Left lung (tissue), 4 donors: ENCODE measurements at regions not wholly inside any gene's neighbourhood (a gene's known extent, or its start where the extent isn't known, plus 50 kb on each side); places are given as distances from the start of the nearest gene placed in this dataset.

Experiments used
- ATAC-seq: fragments of 200-7000 bp; cut with Tn5 transposase; one replicate; pipeline ENCODE4 v1.9.1; 2020; ENCODE audit warnings: moderate library complexity
- DNase-seq, 4 donors: peaks; one replicate each; pipeline ENCODE4 v3.0.0-alpha.2; 2013 to 2020
- H3K27ac ChIP-seq, 2 donors: fragments of 200-600 bp; sonication (generic) in 1 of 2; one replicate each; pipeline versions ENCODE4 v1.5.0 to v1.8.0; 2020 to 2021
- H3K27me3 ChIP-seq, 2 donors: fragments of 200-600 bp; sonication (generic) in 1 of 2; one replicate each; pipeline versions ENCODE4 v1.5.0 to v1.8.0; 2020 to 2021
- H3K36me3 ChIP-seq, 2 donors: fragments of 200-600 bp; sonication (generic) in 1 of 2; one replicate each; pipeline versions ENCODE4 v1.5.0 to v1.8.0; 2020 to 2021
- H3K4me1 ChIP-seq, 2 donors: fragments of 200-600 bp; one replicate each; pipeline ENCODE4 v1.8.0; 2021
- H3K4me3 ChIP-seq, 2 donors: fragments of 200-600 bp; sonication (generic) in 1 of 2; one replicate each; pipeline versions ENCODE4 v1.5.0 to v1.8.0; 2020 to 2021; ENCODE audit warnings: mild to moderate bottlenecking in 1 of 2
- H3K9me3 ChIP-seq, 2 donors: fragments of 200-600 bp; sonication (generic) in 1 of 2; one replicate each; pipeline versions ENCODE4 v1.5.0 to v1.8.0; 2020 to 2021
- intact Hi-C, 2 donors: fragments of 100-400 bp; cut with DNase I; formaldehyde crosslinking; loops; one replicate each; pipeline versions ENCODE4 v1.11.2 to v1.14.2; 2022
- TF ChIP-seq, protein P1 (sequence below), 2 donors: fragments of 200-600 bp; sonication (generic) in 1 of 2; IDR thresholded peaks; one replicate each; pipeline versions ENCODE4 v1.5.0 to v1.8.0; 2021; ENCODE audit warnings: antibody characterized with exemption in 2 of 2
- donor health status: DM: no; HTN: yes; CAD: no.
- donor health status: DM: no; HTN: no; CAD: no.

DNA sequence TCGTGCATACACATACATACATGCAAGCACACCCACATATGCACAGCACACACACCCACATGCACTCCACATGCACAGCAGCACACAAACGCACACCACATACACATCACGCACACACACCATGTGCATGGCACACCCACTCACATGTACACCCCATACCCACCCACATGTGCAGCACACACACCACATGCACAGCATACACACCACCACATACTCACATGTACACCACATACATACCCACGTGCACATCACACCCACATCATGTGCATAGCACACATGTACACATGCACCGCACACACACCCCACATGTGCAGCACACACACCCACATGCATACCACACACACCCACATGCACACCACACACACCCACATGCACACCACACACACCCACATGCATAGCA, 132.0 kb upstream of the RGPD4 start:
- Histone ChIP-seq H3K4me3 (no peak overlapping the region), H3K27ac (no peak overlapping the region), H3K36me3 (no peaks in the 10 kb centered on the region), H3K4me1 (no peaks in the 10 kb centered on the region), H3K9me3 (peaks cover 0 to 2% of the 10 kb centered on the region in 2 donors), H3K27me3 (no peaks in the 10 kb centered on the region)
- DNase-seq (no peak), ATAC-seq (no peak)
- TF ChIP-seq, protein P1, sequence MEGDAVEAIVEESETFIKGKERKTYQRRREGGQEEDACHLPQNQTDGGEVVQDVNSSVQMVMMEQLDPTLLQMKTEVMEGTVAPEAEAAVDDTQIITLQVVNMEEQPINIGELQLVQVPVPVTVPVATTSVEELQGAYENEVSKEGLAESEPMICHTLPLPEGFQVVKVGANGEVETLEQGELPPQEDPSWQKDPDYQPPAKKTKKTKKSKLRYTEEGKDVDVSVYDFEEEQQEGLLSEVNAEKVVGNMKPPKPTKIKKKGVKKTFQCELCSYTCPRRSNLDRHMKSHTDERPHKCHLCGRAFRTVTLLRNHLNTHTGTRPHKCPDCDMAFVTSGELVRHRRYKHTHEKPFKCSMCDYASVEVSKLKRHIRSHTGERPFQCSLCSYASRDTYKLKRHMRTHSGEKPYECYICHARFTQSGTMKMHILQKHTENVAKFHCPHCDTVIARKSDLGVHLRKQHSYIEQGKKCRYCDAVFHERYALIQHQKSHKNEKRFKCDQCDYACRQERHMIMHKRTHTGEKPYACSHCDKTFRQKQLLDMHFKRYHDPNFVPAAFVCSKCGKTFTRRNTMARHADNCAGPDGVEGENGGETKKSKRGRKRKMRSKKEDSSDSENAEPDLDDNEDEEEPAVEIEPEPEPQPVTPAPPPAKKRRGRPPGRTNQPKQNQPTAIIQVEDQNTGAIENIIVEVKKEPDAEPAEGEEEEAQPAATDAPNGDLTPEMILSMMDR (IDR thresholded peaks at IDR 0.05), result no peak
- intact Hi-C loops, result no loop called here

DNA sequence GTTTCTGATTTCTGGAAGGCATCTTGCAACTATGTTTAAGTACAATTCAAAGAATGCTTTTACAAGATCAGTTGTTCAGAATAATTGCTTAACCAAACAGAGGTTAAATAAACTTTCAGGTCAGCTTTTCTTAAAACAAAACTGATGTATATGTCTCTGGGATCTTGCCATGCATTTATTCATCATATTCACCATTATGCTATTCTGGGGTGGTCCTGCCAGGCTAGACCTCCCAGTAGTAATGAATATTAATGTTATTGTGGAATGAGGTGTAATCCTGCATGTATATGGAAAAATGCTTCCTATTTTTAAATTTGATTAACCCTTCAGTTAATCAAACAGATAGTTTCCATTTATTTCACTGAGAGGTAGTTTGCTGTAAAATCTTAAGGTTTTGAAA, 129.3 kb upstream of the RGPD4 start:
- H3K27me3 ChIP-seq, result no peaks in the 10 kb centered on the region
- peaks cover 0 to 2% of the 10 kb centered on the region in 2 donors for H3K9me3 ChIP-seq
- no peak for ATAC-seq
- no peaks in the 10 kb centered on the region for H3K4me1 ChIP-seq
- no peak overlapping the region for H3K27ac ChIP-seq
- intact Hi-C loops, result no loop called here
- H3K36me3 ChIP-seq, result no peaks in the 10 kb centered on the region
- DNase-seq, result no peak
- TF ChIP-seq, protein P1 (IDR thresholded peaks at IDR 0.05), result no peak
- H3K4me3 ChIP-seq, result no peak overlapping the region

DNA sequence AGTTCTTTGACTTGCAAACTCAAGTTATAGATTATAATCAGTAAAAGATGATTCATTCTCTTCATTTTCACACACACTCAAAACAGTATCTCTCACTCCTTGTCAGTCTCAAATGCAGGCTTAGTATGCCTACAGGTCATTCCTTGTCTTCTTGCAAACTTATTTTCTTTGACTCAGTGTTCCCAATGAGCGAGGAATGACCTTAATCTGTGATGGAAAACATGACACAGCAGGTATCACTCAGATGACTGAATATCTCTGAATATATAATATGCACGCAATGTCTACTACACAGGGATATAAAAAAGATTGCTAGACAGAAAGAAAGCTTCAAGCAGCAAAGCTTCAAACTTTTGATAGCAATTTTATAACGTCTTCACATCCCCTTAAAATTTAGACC, 127.8 kb upstream of the RGPD4 start:
- no peaks in the 10 kb centered on the region for H3K27me3 ChIP-seq
- H3K27ac ChIP-seq, result no peak overlapping the region
- DNase-seq (no peak), ATAC-seq (no peak)
- TF ChIP-seq, protein P1 (IDR thresholded peaks at IDR 0.05), result no peak
- no peaks in the 10 kb centered on the region for H3K36me3 ChIP-seq
- H3K4me1 ChIP-seq, result no peaks in the 10 kb centered on the region
- intact Hi-C loops, result no loop called here
- H3K9me3 ChIP-seq, result peaks cover 0 to 2% of the 10 kb centered on the region in 2 donors
- no peak overlapping the region for H3K4me3 ChIP-seq

DNA sequence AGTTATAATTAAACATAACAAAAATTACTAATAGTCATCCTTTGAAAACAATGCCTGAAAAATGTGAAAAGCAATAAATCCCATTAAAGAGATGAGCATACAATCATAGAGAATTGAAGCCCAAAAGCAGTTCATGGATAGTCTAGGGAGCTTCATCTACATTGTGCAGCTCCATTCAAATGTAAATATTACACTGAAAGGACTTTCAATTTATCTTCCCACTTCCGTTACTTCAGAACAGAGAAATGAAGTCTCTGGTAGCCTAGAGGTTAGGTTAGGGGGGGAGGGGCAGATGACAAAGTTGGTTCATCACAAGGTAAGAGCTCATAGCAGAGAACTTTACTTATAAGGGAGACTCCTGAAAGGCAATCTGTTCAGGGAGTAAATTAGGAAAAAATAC, 126.6 kb upstream of the RGPD4 start:
- no peak for DNase-seq

DNA sequence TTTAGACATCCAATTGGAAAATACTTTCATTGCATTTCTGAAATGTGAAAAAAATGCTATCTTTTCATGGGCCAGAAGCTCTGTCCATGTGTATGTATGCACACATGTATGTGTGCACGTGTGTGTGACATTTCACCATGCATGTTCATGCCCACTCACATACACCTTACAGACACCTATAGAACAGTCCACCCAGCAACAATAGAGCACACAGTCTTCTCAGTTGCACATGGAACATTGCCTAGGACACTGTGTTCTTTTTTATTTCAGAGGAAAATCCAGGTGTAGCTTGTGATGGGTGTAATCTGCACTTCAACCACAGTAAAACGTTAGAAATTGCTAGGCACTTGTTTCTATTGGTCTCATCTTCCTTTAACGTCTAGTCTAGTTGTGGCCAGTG, 114.8 kb upstream of the RGPD4 start:
- Histone ChIP-seq H3K27me3 (no peaks in the 10 kb centered on the region), H3K27ac (no peak overlapping the region), H3K36me3 (no peaks in the 10 kb centered on the region), H3K4me1 (no peaks in the 10 kb centered on the region), H3K9me3 (no peaks in the 10 kb centered on the region), H3K4me3 (no peak overlapping the region)
- TF ChIP-seq, protein P1 (IDR thresholded peaks at IDR 0.05), result no peak
- DNase-seq (no peak), ATAC-seq (no peak)
- intact Hi-C loops, result no loop called here

More for the DNA sequence above, 126.6 kb upstream of the RGPD4 start:
- TF ChIP-seq, protein P1 (IDR thresholded peaks at IDR 0.05), result no peak
- Histone ChIP-seq H3K27ac (no peak overlapping the region), H3K4me1 (no peaks in the 10 kb centered on the region), H3K27me3 (no peaks in the 10 kb centered on the region), H3K9me3 (peaks cover 0 to 2% of the 10 kb centered on the region in 2 donors), H3K4me3 (no peak overlapping the region), H3K36me3 (no peaks in the 10 kb centered on the region)
- intact Hi-C loops, result no loop called here
- ATAC-seq, result no peak
